ENCODE measurements at regions not wholly inside any gene's neighbourhood (a gene's known extent, or its start where the extent isn't known, plus 50 kb on each side); places are given as distances from the start of the nearest gene placed in this dataset.

DNA sequence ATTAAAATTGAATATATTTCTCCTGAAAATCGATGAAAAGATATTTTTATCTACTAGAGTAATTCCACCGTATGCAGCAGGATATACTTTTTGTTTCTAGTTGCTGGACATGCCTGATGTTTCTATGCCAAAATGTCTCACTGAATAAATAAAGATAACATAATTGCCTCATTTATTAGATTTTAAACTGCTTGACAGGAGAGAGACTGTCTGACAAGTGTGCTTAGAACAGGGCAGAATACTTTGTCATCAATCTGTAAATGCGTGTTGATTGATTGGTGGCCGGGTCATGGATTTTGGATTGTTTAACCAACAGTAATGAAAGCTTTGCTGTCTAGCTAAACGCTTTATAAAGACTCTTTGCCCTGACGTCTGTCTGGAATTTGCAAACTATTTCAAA, 339.0 kb downstream of the CHRM3 start:
- Mint-ChIP-seq H3K4me1 (ENCODE audit: low read depth, unreplicated experiment) (no peaks in the 10 kb centered on the region), H3K9me3 (ENCODE audit: unreplicated experiment) (no peaks in the 10 kb centered on the region), H3K27ac (ENCODE audit: unreplicated experiment) (no peak overlapping the region), H3K27me3 (ENCODE audit: unreplicated experiment) (no peaks in the 10 kb centered on the region), H3K4me3 (ENCODE audit: unreplicated experiment) (no peak overlapping the region), H3K36me3 (ENCODE audit: unreplicated experiment) (no peaks in the 10 kb centered on the region)
- TF ChIP-seq, protein P1, sequence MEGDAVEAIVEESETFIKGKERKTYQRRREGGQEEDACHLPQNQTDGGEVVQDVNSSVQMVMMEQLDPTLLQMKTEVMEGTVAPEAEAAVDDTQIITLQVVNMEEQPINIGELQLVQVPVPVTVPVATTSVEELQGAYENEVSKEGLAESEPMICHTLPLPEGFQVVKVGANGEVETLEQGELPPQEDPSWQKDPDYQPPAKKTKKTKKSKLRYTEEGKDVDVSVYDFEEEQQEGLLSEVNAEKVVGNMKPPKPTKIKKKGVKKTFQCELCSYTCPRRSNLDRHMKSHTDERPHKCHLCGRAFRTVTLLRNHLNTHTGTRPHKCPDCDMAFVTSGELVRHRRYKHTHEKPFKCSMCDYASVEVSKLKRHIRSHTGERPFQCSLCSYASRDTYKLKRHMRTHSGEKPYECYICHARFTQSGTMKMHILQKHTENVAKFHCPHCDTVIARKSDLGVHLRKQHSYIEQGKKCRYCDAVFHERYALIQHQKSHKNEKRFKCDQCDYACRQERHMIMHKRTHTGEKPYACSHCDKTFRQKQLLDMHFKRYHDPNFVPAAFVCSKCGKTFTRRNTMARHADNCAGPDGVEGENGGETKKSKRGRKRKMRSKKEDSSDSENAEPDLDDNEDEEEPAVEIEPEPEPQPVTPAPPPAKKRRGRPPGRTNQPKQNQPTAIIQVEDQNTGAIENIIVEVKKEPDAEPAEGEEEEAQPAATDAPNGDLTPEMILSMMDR (IDR thresholded peaks at IDR 0.05; ENCODE audit: partially characterized antibody, unreplicated experiment), result no peak
- no peak for DNase-seq

DNA sequence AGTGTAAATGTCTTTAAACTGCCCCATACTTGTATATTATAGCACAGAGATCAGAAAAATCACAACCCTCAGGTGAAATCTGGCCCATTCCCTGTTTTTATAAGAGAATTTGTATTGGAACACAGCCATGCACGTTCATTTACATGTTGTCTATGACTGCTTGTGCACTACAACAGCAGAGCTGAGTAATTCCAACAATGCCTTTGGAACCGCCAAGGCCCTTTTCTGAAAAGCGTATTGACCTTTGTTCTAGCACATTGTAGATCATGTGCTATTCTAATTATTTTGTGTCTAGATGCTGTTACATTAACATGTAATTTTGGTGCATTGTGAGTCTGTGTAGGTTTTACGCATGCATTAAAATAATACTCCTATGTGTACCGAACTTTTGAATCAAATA, 339.6 kb downstream of the CHRM3 start:
- Mint-ChIP-seq H3K36me3 (ENCODE audit: unreplicated experiment) (no peaks in the 10 kb centered on the region), H3K27ac (ENCODE audit: unreplicated experiment) (no peak overlapping the region), H3K27me3 (ENCODE audit: unreplicated experiment) (no peaks in the 10 kb centered on the region), H3K4me3 (ENCODE audit: unreplicated experiment) (no peak overlapping the region), H3K4me1 (ENCODE audit: low read depth, unreplicated experiment) (no peaks in the 10 kb centered on the region), H3K9me3 (ENCODE audit: unreplicated experiment) (no peaks in the 10 kb centered on the region)
- TF ChIP-seq, protein P1 (IDR thresholded peaks at IDR 0.05; ENCODE audit: partially characterized antibody, unreplicated experiment), result no peak
- no peak for DNase-seq

DNA sequence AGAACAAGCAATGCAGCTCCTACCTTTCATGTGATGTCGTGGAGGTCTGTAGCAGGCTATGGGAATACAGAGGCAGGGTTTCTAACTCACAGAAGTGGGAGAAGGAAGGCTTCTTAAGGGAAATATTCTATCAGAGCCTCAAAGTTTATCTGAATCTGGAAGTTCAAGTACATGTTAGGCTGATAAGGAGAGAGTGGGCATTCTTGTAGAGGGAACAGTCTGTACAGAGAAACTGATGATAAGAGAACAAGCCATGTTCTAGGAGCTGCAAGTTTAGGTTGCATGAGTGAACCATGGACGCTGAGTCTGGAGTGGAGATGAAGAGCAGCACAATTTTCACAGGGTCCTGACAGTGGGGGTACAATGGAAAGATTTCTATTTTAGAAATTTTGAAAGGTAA, 344.0 kb downstream of the CHRM3 start:
- no peak for DNase-seq
- H3K27ac Mint-ChIP-seq (ENCODE audit: unreplicated experiment), result no peak overlapping the region
- no peaks in the 10 kb centered on the region for H3K9me3 Mint-ChIP-seq (ENCODE audit: unreplicated experiment)
- H3K36me3 Mint-ChIP-seq (ENCODE audit: unreplicated experiment), result no peaks in the 10 kb centered on the region
- H3K4me1 Mint-ChIP-seq (ENCODE audit: low read depth, unreplicated experiment), result no peaks in the 10 kb centered on the region
- TF ChIP-seq, protein P1 (IDR thresholded peaks at IDR 0.05; ENCODE audit: partially characterized antibody, unreplicated experiment), result no peak
- H3K4me3 Mint-ChIP-seq (ENCODE audit: unreplicated experiment), result no peak overlapping the region
- H3K27me3 Mint-ChIP-seq (ENCODE audit: unreplicated experiment), result no peaks in the 10 kb centered on the region

DNA sequence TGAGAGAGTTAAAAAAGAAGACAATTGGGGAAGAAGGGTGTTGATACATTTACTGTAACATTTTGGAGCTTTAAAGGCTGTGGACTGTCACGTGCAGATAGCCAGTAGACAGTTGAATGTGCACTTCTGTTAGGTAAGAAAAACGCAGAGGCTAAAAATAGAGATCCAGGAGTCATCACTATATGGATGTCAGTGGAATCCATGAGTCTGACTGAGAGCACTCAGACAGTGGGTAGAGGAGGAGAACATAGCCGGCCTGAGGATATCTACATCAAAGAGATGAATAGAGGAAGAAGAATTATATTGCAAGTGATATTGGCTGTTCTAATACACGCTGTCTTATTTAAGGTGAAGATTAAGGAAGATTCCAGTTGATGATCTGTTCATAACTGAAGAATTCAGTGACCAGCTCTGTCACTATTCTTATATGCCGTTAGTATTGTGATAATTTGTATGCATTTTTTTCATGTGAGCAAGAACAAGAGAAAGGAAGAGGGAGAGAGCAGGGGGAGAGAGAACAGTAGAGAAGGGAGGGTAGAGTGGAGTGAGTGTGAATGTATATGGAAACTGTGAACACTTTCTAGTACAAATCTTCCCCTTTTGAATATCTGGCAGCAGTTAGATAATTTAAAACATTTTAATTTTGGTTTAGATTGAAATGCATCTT, 344.8 kb downstream of the CHRM3 start:
- Mint-ChIP-seq H3K9me3 (ENCODE audit: unreplicated experiment) (no peaks in the 10 kb centered on the region), H3K36me3 (ENCODE audit: unreplicated experiment) (no peaks in the 10 kb centered on the region), H3K4me1 (ENCODE audit: low read depth, unreplicated experiment) (peaks cover 6% of the 10 kb centered on the region), H3K27me3 (ENCODE audit: unreplicated experiment) (no peaks in the 10 kb centered on the region), H3K27ac (ENCODE audit: unreplicated experiment) (no peak overlapping the region), H3K4me3 (ENCODE audit: unreplicated experiment) (no peak overlapping the region)
- DNase-seq, result no peak
- TF ChIP-seq, protein P1 (IDR thresholded peaks at IDR 0.05; ENCODE audit: partially characterized antibody, unreplicated experiment), result no peak

DNA sequence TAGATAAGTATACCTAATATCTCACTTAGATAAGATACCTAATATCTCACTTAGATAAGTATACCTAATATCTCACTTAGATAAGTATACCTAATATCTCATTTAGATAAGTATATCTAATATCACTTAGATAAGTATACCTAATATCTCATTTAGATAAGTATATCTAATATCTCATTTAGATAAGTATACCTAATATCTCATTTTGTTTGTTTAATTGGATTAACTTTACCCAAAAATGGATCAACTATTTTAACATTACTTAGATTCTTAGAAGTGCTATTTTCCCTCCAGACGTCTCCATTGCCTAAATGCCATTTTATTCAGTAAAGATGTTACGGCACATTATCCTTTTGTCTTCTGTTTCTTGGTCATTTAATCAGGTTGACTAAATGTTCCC, 346.4 kb downstream of the CHRM3 start:
- H3K4me3 Mint-ChIP-seq (ENCODE audit: unreplicated experiment), result no peak overlapping the region
- no peak overlapping the region for H3K27ac Mint-ChIP-seq (ENCODE audit: unreplicated experiment)
- no peak for DNase-seq
- TF ChIP-seq, protein P1 (IDR thresholded peaks at IDR 0.05; ENCODE audit: partially characterized antibody, unreplicated experiment), result no peak
- H3K27me3 Mint-ChIP-seq (ENCODE audit: unreplicated experiment), result no peaks in the 10 kb centered on the region
- peaks cover 6% of the 10 kb centered on the region for H3K4me1 Mint-ChIP-seq (ENCODE audit: low read depth, unreplicated experiment)
- no peaks in the 10 kb centered on the region for H3K36me3 Mint-ChIP-seq (ENCODE audit: unreplicated experiment)
- H3K9me3 Mint-ChIP-seq (ENCODE audit: unreplicated experiment), result no peaks in the 10 kb centered on the region

Measured in glutamatergic neuron (in vitro differentiated cells).